Inflammatory macrophage treated with lipopolysaccharide for 1 hour (primary cell): ENCODE measurements at regions not wholly inside any gene's neighbourhood (a gene's known extent, or its start where the extent isn't known, plus 50 kb on each side); places are given as distances from the start of the nearest gene placed in this dataset.
A peak's percentile ranks its signal among the peaks of the same experiment; 100 is the strongest.
"Not testable (repeated sequence)": the region's sequence is repeated elsewhere in the genome, so short reads cannot be mapped to it uniquely, and the experiment has no call there.

Experiments
- DNase-seq, 2 donors: peaks; one replicate each; pipeline ENCODE4 v3.0.0-alpha.2; 2020 to 2022

- DNase-seq = no peak
Observed at GRCh38 chr1:182331387-182331786, 60.2 kb downstream of the GLUL start.

DNA sequence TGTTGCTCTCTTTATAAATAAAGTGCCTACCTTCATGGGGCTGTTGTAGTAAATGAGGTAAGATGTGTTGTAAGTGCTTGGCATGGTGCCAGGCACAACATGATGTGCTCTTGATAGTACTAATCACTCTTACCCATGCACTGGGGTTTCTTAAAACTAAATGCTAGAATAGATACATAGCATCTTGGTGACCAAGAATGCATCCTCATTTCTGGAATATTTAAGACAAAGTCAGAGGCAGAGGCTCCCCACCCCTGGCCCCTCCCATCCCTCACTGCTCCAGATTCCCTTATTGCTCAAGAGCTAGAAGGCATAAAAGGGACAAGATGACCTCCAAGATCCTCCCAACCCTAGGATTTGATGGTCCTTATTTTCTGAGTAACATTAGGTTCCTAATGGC lies 61.3 kb downstream of the GLUL start:
- no peak for DNase-seq

DNA sequence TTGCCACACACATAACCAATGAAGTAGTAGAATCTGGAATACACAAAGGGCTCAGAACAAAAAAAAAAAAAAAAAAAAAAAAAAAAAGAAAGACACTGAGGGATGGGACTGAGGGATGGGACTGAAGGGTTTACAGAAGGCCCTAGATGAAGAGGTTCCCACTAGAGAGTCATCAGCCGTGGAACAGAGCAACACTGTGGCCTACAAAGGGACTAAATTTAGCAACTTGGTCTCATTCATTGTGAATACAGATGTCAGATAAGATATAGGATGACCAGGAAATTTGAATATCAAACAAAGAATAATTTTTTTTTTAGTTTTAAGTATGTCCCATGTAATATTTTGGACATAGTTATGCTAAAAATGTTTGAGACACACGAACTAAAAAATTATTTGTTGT lies 62.1 kb downstream of the GLUL start:
- no peak for DNase-seq

DNA sequence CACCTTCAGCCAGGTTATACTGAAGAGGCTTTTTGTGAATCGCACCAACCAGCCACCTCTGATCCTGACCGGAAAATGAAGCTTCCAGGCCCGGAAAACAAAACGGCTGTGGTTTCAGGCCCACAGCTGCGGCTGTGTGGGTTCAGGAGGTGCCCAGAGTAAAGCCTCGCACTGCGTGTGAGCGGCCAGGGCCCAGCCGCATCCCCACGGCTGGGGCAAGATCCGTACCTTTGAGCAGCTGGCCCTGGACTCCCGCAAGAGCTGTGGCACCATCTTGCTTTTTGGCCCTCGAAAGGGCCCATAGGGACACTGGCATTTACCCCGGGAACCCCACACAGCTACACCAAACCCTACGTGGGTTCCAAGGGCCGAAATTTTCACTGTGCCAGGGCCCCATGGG lies 63.0 kb downstream of the GLUL start:
- no peak for DNase-seq

- no peak for DNase-seq
Observed at GRCh38 chr1:182325339-182325738, 66.3 kb downstream of the GLUL start.

- not testable (repeated sequence) for DNase-seq
Observed at GRCh38 chr1:182321532-182321931, 70.1 kb downstream of the GLUL start.

DNA sequence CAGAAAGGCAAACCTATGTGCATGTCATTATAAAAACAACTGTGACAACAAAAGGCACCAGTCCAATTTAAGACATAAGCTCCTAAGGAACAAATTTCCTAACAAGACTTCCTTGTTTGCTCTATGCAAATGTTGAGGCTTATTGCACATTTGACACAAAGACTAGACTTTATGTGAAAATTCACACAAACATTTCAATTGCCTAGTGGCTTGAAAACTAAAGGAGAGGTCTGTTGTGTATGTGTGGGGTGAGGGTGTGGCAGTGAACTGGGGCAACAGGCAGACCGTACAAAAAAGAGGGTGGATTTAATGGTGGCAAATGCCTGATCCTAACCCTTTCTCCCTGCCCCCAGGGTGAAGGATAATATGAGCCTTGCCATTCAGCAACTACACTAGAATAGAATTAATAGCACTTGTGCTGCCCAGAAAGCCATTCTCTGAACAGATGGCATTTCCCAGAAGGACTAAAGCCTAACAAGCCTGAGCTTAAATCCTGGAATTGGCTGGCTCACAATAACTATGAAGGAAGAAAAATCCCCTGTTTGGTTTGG lies 73.9 kb downstream of the GLUL start:
- peak; percentile 60 to 75 for DNase-seq

GRCh38 chr1:182316454-182316853 lies 75.1 kb downstream of the GLUL start:
- not testable (repeated sequence) for DNase-seq

DNA sequence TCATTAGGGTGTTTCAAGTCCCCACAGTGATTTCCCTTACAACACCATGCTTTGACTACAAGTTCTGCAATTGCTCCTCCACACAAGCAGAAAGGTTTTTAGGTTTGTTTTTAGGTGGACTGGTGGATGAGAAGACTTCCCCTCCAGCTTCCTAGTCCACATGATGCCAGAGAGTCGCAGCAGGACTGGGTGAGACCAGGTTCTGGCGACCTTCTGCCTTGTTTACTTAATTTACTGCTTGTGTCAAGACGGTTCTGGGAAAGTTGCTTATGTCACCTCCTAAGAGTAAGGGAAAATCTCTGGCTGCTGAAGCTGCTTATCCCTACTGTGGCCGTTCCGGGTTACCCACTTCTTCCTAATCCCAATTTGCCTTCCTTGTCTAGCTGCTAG lies 76.4 kb downstream of the GLUL start:
- DNase-seq = peak in 1 of 2 donors; percentile 11

GRCh38 chr1:182309631-182310351 lies 81.8 kb downstream of the GLUL start:
- DNase-seq = no peak

DNA sequence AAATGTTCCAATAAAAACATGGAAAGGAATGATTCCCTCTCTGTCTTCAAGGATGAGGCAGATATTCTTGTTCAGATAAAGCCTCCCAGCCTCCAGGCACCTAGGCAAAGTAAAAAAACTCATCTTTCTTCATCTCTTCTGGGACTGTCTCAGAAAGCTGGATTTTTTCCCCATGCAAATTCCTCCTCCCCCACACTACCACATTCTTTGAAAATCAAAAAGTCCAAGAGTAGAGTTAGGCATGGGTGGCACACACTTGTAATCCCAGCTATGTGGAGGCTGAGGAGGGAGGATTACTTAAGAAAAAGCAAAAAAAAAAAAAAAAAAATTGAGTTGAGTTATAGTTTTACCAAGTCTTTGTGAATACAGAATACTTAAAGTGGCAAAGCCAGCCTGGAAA lies 82.8 kb downstream of the GLUL start:
- DNase-seq = peak; percentile 34 to 64

GRCh38 chr1:182307486-182307885 lies 84.1 kb downstream of the GLUL start:
- not testable (repeated sequence) for DNase-seq

- no peak for DNase-seq
Observed at GRCh38 chr1:182305861-182306260, 85.7 kb downstream of the GLUL start.

DNA sequence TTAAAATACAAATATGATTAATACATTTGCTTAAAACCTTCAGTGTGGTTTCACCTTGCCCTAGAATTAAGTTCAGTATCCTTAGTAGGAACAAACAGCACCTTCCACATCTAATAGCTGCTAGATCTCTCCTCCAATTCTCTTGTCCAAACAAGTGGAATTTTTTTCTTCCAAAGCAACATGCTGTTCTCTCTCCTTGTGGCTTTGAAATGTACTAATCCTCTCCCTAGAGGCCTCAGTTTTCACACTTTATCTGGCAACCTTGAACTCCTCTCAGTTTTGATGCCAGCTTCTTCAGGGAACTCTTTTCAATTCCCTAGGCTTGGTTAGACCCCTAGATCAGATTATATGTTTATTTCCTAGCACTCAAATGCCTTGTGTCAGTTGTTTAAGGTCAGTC lies 87.0 kb downstream of the GLUL start:
- DNase-seq = no peak

GRCh38 chr1:182304218-182304617 lies 87.4 kb downstream of the GLUL start:
- DNase-seq = no peak

GRCh38 chr1:182303778-182304177 lies 87.8 kb downstream of the GLUL start:
- DNase-seq = peak; percentile 39 to 58

DNA sequence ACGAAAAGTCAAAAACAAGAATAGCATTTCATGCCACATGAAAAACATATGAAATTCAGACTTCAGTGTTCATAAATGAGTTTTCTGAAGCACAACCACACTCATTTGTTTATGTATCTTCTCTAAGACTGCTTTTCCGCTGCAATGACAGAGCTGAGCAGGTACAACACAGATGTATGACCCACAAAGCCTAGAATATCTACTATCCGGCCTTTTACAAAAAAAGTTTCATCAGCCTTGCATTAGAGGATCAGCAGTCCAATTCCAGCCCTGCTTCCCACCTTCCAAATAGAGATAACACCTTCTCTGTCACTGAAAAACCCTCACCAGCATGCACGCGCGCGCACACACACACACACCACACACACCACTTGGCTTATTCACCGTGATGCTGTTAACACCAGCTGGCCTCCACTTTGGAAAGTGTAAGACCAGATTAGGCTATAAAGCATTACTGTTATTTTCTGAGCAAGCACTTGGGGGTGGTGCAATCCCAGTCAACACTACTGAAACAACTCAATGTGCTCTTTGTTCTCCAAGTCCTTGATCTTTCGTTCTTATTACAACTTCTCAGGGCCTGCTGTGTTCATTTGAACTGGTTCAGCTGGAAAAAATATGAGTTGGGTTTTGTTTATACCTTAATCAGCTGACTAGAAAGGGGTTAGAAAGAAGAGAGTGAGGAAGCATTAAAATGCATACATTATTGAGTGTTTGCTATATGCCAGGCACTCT lies 90.0 kb downstream of the GLUL start:
- peak in 1 of 2 donors; percentile 29 for DNase-seq

GRCh38 chr1:182301026-182301436 lies 90.6 kb downstream of the GLUL start:
- DNase-seq = no peak

- DNase-seq = peak; percentile 72 to 86
Observed at GRCh38 chr1:182299728-182300616, 91.6 kb downstream of the GLUL start.

- not testable (repeated sequence) for DNase-seq
Observed at GRCh38 chr1:182299054-182299727, 92.4 kb downstream of the GLUL start.

DNA sequence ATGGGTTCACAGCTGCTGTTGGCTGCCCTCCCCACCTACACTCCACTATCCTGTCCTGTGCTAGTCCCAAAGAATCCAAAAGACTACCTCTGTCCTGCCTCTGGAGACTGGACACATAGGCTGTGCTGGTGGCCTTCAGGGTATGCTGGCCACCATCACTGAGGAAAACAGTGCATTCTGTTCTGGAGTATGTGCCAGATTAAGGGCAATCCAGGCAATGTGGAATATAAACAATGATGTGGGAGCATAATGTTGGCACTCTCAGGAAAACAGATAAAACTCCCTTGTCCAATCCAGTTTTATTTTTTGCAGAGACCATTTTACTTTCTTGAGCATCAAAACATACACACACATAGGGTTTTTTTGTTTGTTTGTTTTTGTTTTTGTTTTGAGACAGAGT lies 94.3 kb downstream of the GLUL start:
- DNase-seq = no peak

- no peak for DNase-seq
Observed at GRCh38 chr1:182295697-182296096, 95.9 kb downstream of the GLUL start.
